OCI-LY1 (cell line): ENCODE measurements at regions not wholly inside any gene's neighbourhood (a gene's known extent, or its start where the extent isn't known, plus 50 kb on each side); places are given as distances from the start of the nearest gene placed in this dataset.

Experiments used
- H2AFZ ChIP-seq: fragments of 200-600 bp; sonication (generic), shearing (Covaris generic); 2 replicates; pipeline ENCODE4 v1.6.0; 2014; ENCODE audit warnings: antibody characterized with exemption, mild to moderate bottlenecking, low read length
- H3F3A ChIP-seq: fragments of 200-600 bp; sonication (generic), shearing (Covaris generic); 2 replicates; pipeline ENCODE4 v1.6.0; 2014; ENCODE audit warnings: mild to moderate bottlenecking, antibody characterized with exemption, low read length, moderate library complexity; ENCODE audit not compliant: insufficient read depth
- H3K27ac ChIP-seq: fragments of 200-600 bp; sonication (generic); 2 replicates; pipeline ENCODE4 v1.5.1; 2014; ENCODE audit warnings: low read length, mixed run types, mild to moderate bottlenecking, low read depth; ENCODE audit not compliant: poor library complexity, severe bottlenecking
- H3K27me3 ChIP-seq: fragments of 200-600 bp; sonication (generic); 2 replicates; pipeline ENCODE4 v1.6.0; 2014; ENCODE audit warnings: antibody characterized with exemption, mild to moderate bottlenecking, low read length, moderate library complexity; ENCODE audit not compliant: insufficient read depth
- H3K36me3 ChIP-seq: fragments of 200-600 bp; sonication (generic); 2 replicates; pipeline ENCODE4 v1.6.1; 2014; ENCODE audit warnings: mild to moderate bottlenecking, antibody characterized with exemption, low read length, moderate library complexity, mixed read lengths; ENCODE audit not compliant: insufficient read depth
- H3K4me1 ChIP-seq: fragments of 200-600 bp; sonication (generic); 2 replicates; pipeline ENCODE4 v1.5.1; 2014; ENCODE audit warnings: mild to moderate bottlenecking, low read length, moderate library complexity; ENCODE audit not compliant: insufficient read depth, severe bottlenecking
- H3K4me2 ChIP-seq: fragments of 200-600 bp; sonication (generic), shearing (Covaris generic); 2 replicates; pipeline ENCODE4 v1.6.1; 2014; ENCODE audit warnings: low read length
- H3K4me3 ChIP-seq: fragments of 200-600 bp; sonication (generic); 2 replicates; pipeline ENCODE4 v1.5.1; 2014; ENCODE audit warnings: low read length, low read depth, mild to moderate bottlenecking, mixed read lengths; ENCODE audit not compliant: poor library complexity, severe bottlenecking
- H3K79me2 ChIP-seq: fragments of 200-600 bp; shearing (Covaris generic); 2 replicates; pipeline ENCODE4 v1.6.1; 2016; ENCODE audit warnings: mixed run types, low read length, mixed read lengths; ENCODE audit not compliant: insufficient read depth
- H3K9ac ChIP-seq: fragments of 200-600 bp; sonication (generic), shearing (Covaris generic); 2 replicates; pipeline ENCODE4 v1.6.1; 2014; ENCODE audit warnings: mild to moderate bottlenecking, low read length, mixed read lengths
- H3K9me2 ChIP-seq: fragments of 200-600 bp; sonication (generic), shearing (Covaris generic); 2 replicates; pipeline ENCODE4 v1.6.1; 2014; ENCODE audit warnings: low read depth, mild to moderate bottlenecking, low read length, mixed read lengths
- H3K9me3 ChIP-seq: fragments of 200-600 bp; shearing (Covaris generic); 2 replicates; pipeline ENCODE4 v1.6.1; 2014; ENCODE audit warnings: low read length, mixed read lengths
- H4K20me1 ChIP-seq: fragments of 200-600 bp; sonication (generic), shearing (Covaris generic); 2 replicates; pipeline ENCODE4 v1.6.0; 2016; ENCODE audit warnings: mild to moderate bottlenecking, low read length; ENCODE audit not compliant: insufficient read depth
- CTCF ChIP-seq: fragments of 200-600 bp; sonication (generic), shearing (Covaris generic); IDR thresholded peaks from 2 replicates; pipeline ENCODE4 v1.5.1; 2017; ENCODE audit warnings: mild to moderate bottlenecking, antibody characterized with exemption, low read length, moderate library complexity, mixed read lengths
- EZH2 ChIP-seq: fragments of 200-600 bp; sonication (generic), shearing (Covaris generic); IDR thresholded peaks from 2 replicates; pipeline ENCODE4 v1.8.0; 2017; ENCODE audit warnings: borderline replicate concordance, mixed run types, mild to moderate bottlenecking, antibody characterized with exemption, low read length, moderate library complexity, mixed read lengths

GRCh38 chr3:25226747-25227146 is 201.3 kb upstream of the RARB start:
- no peaks in the 10 kb centered on the region for H3K9me2 ChIP-seq
- no peak overlapping the region for H3K27ac ChIP-seq
- H3K36me3 ChIP-seq, result no peaks in the 10 kb centered on the region
- no peak overlapping the region for H3K4me3 ChIP-seq
- H3K27me3 ChIP-seq, result no peaks in the 10 kb centered on the region
- no peaks in the 10 kb centered on the region for H3K4me1 ChIP-seq
- H3K9me3 ChIP-seq, result no peaks in the 10 kb centered on the region
- no peaks in the 10 kb centered on the region for H3K79me2 ChIP-seq
- no peak overlapping the region for H2AFZ ChIP-seq
- H3F3A ChIP-seq, result no peaks in the 10 kb centered on the region
- H3K4me2 ChIP-seq, result no peak overlapping the region
- no peak overlapping the region for H3K9ac ChIP-seq
- no peaks in the 10 kb centered on the region for H4K20me1 ChIP-seq
- TF ChIP-seq CTCF (no peak), EZH2 (no peak)

- no peak for TF ChIP-seq CTCF
- TF ChIP-seq EZH2, result no peak
These were observed 198.5 kb upstream of the RARB start for GRCh38 chr3:25229586-25229985.

GRCh38 chr3:25235031-25235430 is 193.0 kb upstream of the RARB start:
- H3K27me3 ChIP-seq, result no peaks in the 10 kb centered on the region
- H2AFZ ChIP-seq, result no peak overlapping the region
- H3F3A ChIP-seq, result no peaks in the 10 kb centered on the region
- H3K4me3 ChIP-seq, result no peak overlapping the region
- no peaks in the 10 kb centered on the region for H3K79me2 ChIP-seq
- no peak overlapping the region for H3K9ac ChIP-seq
- TF ChIP-seq CTCF, result no peak
- TF ChIP-seq EZH2, result no peak
- no peaks in the 10 kb centered on the region for H3K36me3 ChIP-seq
- no peaks in the 10 kb centered on the region for H4K20me1 ChIP-seq
- H3K9me3 ChIP-seq, result no peaks in the 10 kb centered on the region
- H3K27ac ChIP-seq, result no peak overlapping the region
- no peaks in the 10 kb centered on the region for H3K9me2 ChIP-seq
- H3K4me2 ChIP-seq, result no peak overlapping the region
- H3K4me1 ChIP-seq, result no peaks in the 10 kb centered on the region

More at GRCh38 chr3:25229586-25229985, 198.5 kb upstream of the RARB start:
- no peaks in the 10 kb centered on the region for H4K20me1 ChIP-seq
- H3K27me3 ChIP-seq, result no peaks in the 10 kb centered on the region
- no peaks in the 10 kb centered on the region for H3K79me2 ChIP-seq
- no peak overlapping the region for H3K9ac ChIP-seq
- no peaks in the 10 kb centered on the region for H3K9me3 ChIP-seq
- H3K27ac ChIP-seq, result no peak overlapping the region
- no peaks in the 10 kb centered on the region for H3K4me1 ChIP-seq
- no peak overlapping the region for H2AFZ ChIP-seq
- no peaks in the 10 kb centered on the region for H3K36me3 ChIP-seq
- H3K4me2 ChIP-seq, result no peak overlapping the region
- no peaks in the 10 kb centered on the region for H3K9me2 ChIP-seq
- no peak overlapping the region for H3K4me3 ChIP-seq
- H3F3A ChIP-seq, result no peaks in the 10 kb centered on the region
